KOPT-K1 (cell line): ENCODE measurements at regions not wholly inside any gene's neighbourhood (a gene's known extent, or its start where the extent isn't known, plus 50 kb on each side); places are given as distances from the start of the nearest gene placed in this dataset.
"Not testable (repeated sequence)": the region's sequence is repeated elsewhere in the genome, so short reads cannot be mapped to it uniquely, and the experiment has no call there.

ENCODE experiments used
- H3K27ac ChIP-seq: fragments of 200-600 bp; sonication (generic); 2 replicates; pipeline ENCODE4 v1.5.1; 2016; ENCODE audit warnings: antibody characterized with exemption, mild to moderate bottlenecking, low read depth, low read length; ENCODE audit not compliant: poor library complexity, severe bottlenecking
- H3K36me3 ChIP-seq: fragments of 200-600 bp; sonication (generic); 2 replicates; pipeline ENCODE4 v1.5.1; 2017; ENCODE audit warnings: antibody characterized with exemption, mild to moderate bottlenecking, low read length, moderate library complexity; ENCODE audit not compliant: insufficient read depth
- H3K9me3 ChIP-seq: fragments of 200-600 bp; sonication (generic); 2 replicates; pipeline ENCODE4 v1.5.1; 2017; ENCODE audit warnings: antibody characterized with exemption, low read length, mild to moderate bottlenecking; ENCODE audit not compliant: insufficient read depth, poor library complexity, severe bottlenecking

- no peaks in the 10 kb centered on the region for H3K36me3 ChIP-seq
- H3K9me3 ChIP-seq = no peaks in the 10 kb centered on the region
- no peak overlapping the region for H3K27ac ChIP-seq
These were observed 85.2 kb upstream of the NDUFV2 start for GRCh38 chr18:9017167-9017904.

- Histone ChIP-seq H3K36me3 (no peaks in the 10 kb centered on the region), H3K27ac (no peak overlapping the region), H3K9me3 (no peaks in the 10 kb centered on the region)
These were observed 84.6 kb upstream of the NDUFV2 start for GRCh38 chr18:9017905-9018227.

- H3K27ac ChIP-seq = no peak overlapping the region
- no peaks in the 10 kb centered on the region for H3K36me3 ChIP-seq
These were observed 83.4 kb upstream of the NDUFV2 start for GRCh38 chr18:9019135-9019534.

GRCh38 chr18:9020221-9020620 is 82.3 kb upstream of the NDUFV2 start:
- H3K27ac ChIP-seq = no peak overlapping the region
- H3K9me3 ChIP-seq = no peaks in the 10 kb centered on the region
- no peaks in the 10 kb centered on the region for H3K36me3 ChIP-seq

More at GRCh38 chr18:9019135-9019534, 83.4 kb upstream of the NDUFV2 start:
- H3K9me3 ChIP-seq = no peaks in the 10 kb centered on the region

GRCh38 chr18:9021458-9021857 is 81.0 kb upstream of the NDUFV2 start:
- no peaks in the 10 kb centered on the region for H3K36me3 ChIP-seq
- no peaks in the 10 kb centered on the region for H3K9me3 ChIP-seq
- no peak overlapping the region for H3K27ac ChIP-seq

GRCh38 chr18:9022397-9023155 is 79.9 kb upstream of the NDUFV2 start:
- Histone ChIP-seq H3K27ac (no peak overlapping the region), H3K36me3 (no peaks in the 10 kb centered on the region), H3K9me3 (no peaks in the 10 kb centered on the region)

GRCh38 chr18:9024031-9024646 is 78.4 kb upstream of the NDUFV2 start:
- not testable (repeated sequence) for H3K9me3 ChIP-seq, H3K36me3 ChIP-seq, H3K27ac ChIP-seq

GRCh38 chr18:9025091-9025838 is 77.2 kb upstream of the NDUFV2 start:
- H3K27ac ChIP-seq = no peak overlapping the region
- no peaks in the 10 kb centered on the region for H3K9me3 ChIP-seq
- H3K36me3 ChIP-seq = no peaks in the 10 kb centered on the region

GRCh38 chr18:9029131-9029530 is 73.4 kb upstream of the NDUFV2 start:
- H3K36me3 ChIP-seq = no peaks in the 10 kb centered on the region
- H3K9me3 ChIP-seq = no peaks in the 10 kb centered on the region
- no peak overlapping the region for H3K27ac ChIP-seq

GRCh38 chr18:9032519-9032918 is 70.0 kb upstream of the NDUFV2 start:
- H3K9me3 ChIP-seq = no peaks in the 10 kb centered on the region
- H3K36me3 ChIP-seq = no peaks in the 10 kb centered on the region
- no peak overlapping the region for H3K27ac ChIP-seq

GRCh38 chr18:9038277-9038871 is 64.1 kb upstream of the NDUFV2 start:
- no peak overlapping the region for H3K27ac ChIP-seq
- H3K9me3 ChIP-seq = no peaks in the 10 kb centered on the region
- H3K36me3 ChIP-seq = no peaks in the 10 kb centered on the region

- Histone ChIP-seq H3K27ac (no peak overlapping the region), H3K36me3 (no peaks in the 10 kb centered on the region), H3K9me3 (no peaks in the 10 kb centered on the region)
These were observed 62.9 kb upstream of the NDUFV2 start for GRCh38 chr18:9039441-9040071.

GRCh38 chr18:9042766-9043481 is 59.6 kb upstream of the NDUFV2 start:
- Histone ChIP-seq H3K27ac (no peak overlapping the region), H3K36me3 (no peaks in the 10 kb centered on the region), H3K9me3 (no peaks in the 10 kb centered on the region)

- Histone ChIP-seq H3K9me3 (no peaks in the 10 kb centered on the region), H3K36me3 (no peaks in the 10 kb centered on the region), H3K27ac (no peak overlapping the region)
These were observed 58.9 kb upstream of the NDUFV2 start for GRCh38 chr18:9043581-9043980.
